HEK293T (cell line): ENCODE measurements at regions not wholly inside any gene's neighbourhood (a gene's known extent, or its start where the extent isn't known, plus 50 kb on each side); places are given as distances from the start of the nearest gene placed in this dataset.

ENCODE experiments used
- ARNT ChIP-seq: fragments of 450-650 bp; IDR thresholded peaks from 2 replicates; pipeline ENCODE4 v1.6.1; 2017; ENCODE audit warnings: mild to moderate bottlenecking
- BHLHE40 ChIP-seq: fragments of 450-650 bp; IDR thresholded peaks from 2 replicates; pipeline ENCODE4 v1.6.1; 2016; ENCODE audit warnings: mild to moderate bottlenecking, moderate library complexity, borderline replicate concordance
- CTBP1 ChIP-seq: fragments of 450-650 bp; IDR thresholded peaks from 2 replicates; pipeline ENCODE4 v1.6.1; 2016; ENCODE audit warnings: borderline replicate concordance
- ELF4 ChIP-seq: fragments of 450-650 bp; IDR thresholded peaks from 2 replicates; pipeline ENCODE4 v1.6.1; 2017; ENCODE audit warnings: antibody characterized with exemption
- FOXA1 ChIP-seq: fragments of 450-650 bp; IDR thresholded peaks from 2 replicates; pipeline ENCODE4 v1.6.1; 2016; ENCODE audit warnings: mild to moderate bottlenecking
- FOXK2 ChIP-seq: fragments of 450-650 bp; IDR thresholded peaks from 2 replicates; pipeline ENCODE4 v1.6.1; 2016; ENCODE audit warnings: mild to moderate bottlenecking
- FOXM1 ChIP-seq: fragments of 450-650 bp; IDR thresholded peaks from 2 replicates; pipeline ENCODE4 v1.6.1; 2017; ENCODE audit warnings: mild to moderate bottlenecking, borderline replicate concordance
- HDGF ChIP-seq: fragments of 450-650 bp; IDR thresholded peaks from 2 replicates; pipeline ENCODE4 v1.6.1; 2017; ENCODE audit warnings: antibody characterized with exemption, borderline replicate concordance
- L3MBTL2 ChIP-seq: fragments of 450-650 bp; conservative IDR thresholded peaks from 2 replicates; pipeline ENCODE4 v1.6.1; 2016; ENCODE audit warnings: mild to moderate bottlenecking
- SP1 ChIP-seq: fragments of 450-650 bp; IDR thresholded peaks from 2 replicates; pipeline ENCODE4 v1.6.1; 2017
- SUZ12 ChIP-seq: fragments of 450-650 bp; IDR thresholded peaks from 2 replicates; pipeline ENCODE4 v1.6.1; 2016; ENCODE audit warnings: mild to moderate bottlenecking
- TARDBP ChIP-seq: fragments of 450-650 bp; IDR thresholded peaks from 2 replicates; pipeline ENCODE4 v1.6.1; 2016

- TF ChIP-seq FOXK2 (no peak), ARNT (no peak), ELF4 (no peak), TARDBP (no peak), SP1 (no peak), HDGF (no peak), FOXA1 (no peak), SUZ12 (no peak), FOXM1 (no peak), L3MBTL2 (no peak), CTBP1 (no peak), BHLHE40 (no peak)
Measured at GRCh38 chr5:75828029-75828428, 110.8 kb upstream of the POC5 start.
